ENCODE measurements at regions not wholly inside any gene's neighbourhood (a gene's known extent, or its start where the extent isn't known, plus 50 kb on each side); places are given as distances from the start of the nearest gene placed in this dataset.

DNA sequence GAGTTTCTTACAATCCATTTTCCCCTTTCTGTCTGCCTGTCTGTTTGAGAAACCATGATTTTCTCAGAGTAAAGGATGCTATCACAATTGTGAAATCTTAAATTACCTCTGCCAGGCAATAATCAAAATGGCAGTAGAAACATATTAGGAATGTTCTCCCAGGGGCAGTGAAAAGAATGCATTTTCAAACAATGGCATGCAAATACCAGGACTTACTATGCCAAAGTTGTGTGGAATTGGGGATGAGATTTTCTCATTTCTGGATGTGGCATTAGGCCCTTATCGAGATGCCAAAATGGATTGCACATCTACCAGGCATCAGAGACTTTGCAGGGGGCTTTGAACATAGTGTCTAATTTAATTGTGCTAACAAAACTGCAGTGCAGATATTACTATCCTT is 821.4 kb downstream of the RNF144A start:
- TF ChIP-seq, protein P1, sequence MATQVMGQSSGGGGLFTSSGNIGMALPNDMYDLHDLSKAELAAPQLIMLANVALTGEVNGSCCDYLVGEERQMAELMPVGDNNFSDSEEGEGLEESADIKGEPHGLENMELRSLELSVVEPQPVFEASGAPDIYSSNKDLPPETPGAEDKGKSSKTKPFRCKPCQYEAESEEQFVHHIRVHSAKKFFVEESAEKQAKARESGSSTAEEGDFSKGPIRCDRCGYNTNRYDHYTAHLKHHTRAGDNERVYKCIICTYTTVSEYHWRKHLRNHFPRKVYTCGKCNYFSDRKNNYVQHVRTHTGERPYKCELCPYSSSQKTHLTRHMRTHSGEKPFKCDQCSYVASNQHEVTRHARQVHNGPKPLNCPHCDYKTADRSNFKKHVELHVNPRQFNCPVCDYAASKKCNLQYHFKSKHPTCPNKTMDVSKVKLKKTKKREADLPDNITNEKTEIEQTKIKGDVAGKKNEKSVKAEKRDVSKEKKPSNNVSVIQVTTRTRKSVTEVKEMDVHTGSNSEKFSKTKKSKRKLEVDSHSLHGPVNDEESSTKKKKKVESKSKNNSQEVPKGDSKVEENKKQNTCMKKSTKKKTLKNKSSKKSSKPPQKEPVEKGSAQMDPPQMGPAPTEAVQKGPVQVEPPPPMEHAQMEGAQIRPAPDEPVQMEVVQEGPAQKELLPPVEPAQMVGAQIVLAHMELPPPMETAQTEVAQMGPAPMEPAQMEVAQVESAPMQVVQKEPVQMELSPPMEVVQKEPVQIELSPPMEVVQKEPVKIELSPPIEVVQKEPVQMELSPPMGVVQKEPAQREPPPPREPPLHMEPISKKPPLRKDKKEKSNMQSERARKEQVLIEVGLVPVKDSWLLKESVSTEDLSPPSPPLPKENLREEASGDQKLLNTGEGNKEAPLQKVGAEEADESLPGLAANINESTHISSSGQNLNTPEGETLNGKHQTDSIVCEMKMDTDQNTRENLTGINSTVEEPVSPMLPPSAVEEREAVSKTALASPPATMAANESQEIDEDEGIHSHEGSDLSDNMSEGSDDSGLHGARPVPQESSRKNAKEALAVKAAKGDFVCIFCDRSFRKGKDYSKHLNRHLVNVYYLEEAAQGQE (tag by site-specific recombination; IDR thresholded peaks at IDR 0.05) = no peak
- TF ChIP-seq, protein P2, sequence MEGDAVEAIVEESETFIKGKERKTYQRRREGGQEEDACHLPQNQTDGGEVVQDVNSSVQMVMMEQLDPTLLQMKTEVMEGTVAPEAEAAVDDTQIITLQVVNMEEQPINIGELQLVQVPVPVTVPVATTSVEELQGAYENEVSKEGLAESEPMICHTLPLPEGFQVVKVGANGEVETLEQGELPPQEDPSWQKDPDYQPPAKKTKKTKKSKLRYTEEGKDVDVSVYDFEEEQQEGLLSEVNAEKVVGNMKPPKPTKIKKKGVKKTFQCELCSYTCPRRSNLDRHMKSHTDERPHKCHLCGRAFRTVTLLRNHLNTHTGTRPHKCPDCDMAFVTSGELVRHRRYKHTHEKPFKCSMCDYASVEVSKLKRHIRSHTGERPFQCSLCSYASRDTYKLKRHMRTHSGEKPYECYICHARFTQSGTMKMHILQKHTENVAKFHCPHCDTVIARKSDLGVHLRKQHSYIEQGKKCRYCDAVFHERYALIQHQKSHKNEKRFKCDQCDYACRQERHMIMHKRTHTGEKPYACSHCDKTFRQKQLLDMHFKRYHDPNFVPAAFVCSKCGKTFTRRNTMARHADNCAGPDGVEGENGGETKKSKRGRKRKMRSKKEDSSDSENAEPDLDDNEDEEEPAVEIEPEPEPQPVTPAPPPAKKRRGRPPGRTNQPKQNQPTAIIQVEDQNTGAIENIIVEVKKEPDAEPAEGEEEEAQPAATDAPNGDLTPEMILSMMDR (tag by site-specific recombination; IDR thresholded peaks at IDR 0.05) = no peak
- TF ChIP-seq ZNF416 (tag by site-specific recombination; IDR thresholded peaks at IDR 0.05) (no peak), ZNF501 (tag by site-specific recombination; IDR thresholded peaks at IDR 0.05) (no peak), IKZF3 (tag by site-specific recombination; IDR thresholded peaks at IDR 0.05) (no peak), ZNF426 (tag by site-specific recombination; IDR thresholded peaks at IDR 0.05) (no peak), ZNF112 (tag by site-specific recombination; IDR thresholded peaks at IDR 0.05) (no peak), ZNF394 (tag by site-specific recombination; IDR thresholded peaks at IDR 0.05; ENCODE audit: borderline replicate concordance) (no peak)
- TF ChIP-seq, protein P3, sequence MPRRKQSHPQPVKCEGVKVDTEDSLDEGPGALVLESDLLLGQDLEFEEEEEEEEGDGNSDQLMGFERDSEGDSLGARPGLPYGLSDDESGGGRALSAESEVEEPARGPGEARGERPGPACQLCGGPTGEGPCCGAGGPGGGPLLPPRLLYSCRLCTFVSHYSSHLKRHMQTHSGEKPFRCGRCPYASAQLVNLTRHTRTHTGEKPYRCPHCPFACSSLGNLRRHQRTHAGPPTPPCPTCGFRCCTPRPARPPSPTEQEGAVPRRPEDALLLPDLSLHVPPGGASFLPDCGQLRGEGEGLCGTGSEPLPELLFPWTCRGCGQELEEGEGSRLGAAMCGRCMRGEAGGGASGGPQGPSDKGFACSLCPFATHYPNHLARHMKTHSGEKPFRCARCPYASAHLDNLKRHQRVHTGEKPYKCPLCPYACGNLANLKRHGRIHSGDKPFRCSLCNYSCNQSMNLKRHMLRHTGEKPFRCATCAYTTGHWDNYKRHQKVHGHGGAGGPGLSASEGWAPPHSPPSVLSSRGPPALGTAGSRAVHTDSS (tag by site-specific recombination; IDR thresholded peaks at IDR 0.05) = no peak
- TF ChIP-seq, protein P4, sequence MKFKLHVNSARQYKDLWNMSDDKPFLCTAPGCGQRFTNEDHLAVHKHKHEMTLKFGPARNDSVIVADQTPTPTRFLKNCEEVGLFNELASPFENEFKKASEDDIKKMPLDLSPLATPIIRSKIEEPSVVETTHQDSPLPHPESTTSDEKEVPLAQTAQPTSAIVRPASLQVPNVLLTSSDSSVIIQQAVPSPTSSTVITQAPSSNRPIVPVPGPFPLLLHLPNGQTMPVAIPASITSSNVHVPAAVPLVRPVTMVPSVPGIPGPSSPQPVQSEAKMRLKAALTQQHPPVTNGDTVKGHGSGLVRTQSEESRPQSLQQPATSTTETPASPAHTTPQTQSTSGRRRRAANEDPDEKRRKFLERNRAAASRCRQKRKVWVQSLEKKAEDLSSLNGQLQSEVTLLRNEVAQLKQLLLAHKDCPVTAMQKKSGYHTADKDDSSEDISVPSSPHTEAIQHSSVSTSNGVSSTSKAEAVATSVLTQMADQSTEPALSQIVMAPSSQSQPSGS (tag by site-specific recombination; IDR thresholded peaks at IDR 0.05; ENCODE audit: low read depth) = no peak
- TF ChIP-seq, protein P5, sequence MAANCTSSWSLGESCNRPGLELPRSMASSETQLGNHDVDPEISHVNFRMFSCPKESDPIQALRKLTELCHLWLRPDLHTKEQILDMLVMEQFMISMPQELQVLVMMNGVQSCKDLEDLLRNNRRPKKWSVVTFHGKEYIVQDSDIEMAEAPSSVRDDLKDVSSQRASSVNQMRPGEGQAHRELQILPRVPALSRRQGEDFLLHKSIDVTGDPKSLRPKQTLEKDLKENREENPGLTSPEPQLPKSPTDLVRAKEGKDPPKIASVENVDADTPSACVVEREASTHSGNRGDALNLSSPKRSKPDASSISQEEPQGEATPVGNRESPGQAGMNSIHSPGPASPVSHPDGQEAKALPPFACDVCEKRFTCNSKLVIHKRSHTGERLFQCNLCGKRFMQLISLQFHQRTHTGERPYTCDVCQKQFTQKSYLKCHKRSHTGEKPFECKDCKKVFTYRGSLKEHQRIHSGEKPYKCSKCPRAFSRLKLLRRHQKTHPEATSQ (tag by site-specific recombination; IDR thresholded peaks at IDR 0.05) = no peak
- TF ChIP-seq, protein P6, sequence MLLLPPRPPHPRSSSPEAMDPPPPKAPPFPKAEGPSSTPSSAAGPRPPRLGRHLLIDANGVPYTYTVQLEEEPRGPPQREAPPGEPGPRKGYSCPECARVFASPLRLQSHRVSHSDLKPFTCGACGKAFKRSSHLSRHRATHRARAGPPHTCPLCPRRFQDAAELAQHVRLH (tag by site-specific recombination; IDR thresholded peaks at IDR 0.05) = no peak
